HG03378 (cell line): ENCODE measurements at regions not wholly inside any gene's neighbourhood (a gene's known extent, or its start where the extent isn't known, plus 50 kb on each side); places are given as distances from the start of the nearest gene placed in this dataset.
"Not testable (repeated sequence)": the region's sequence is repeated elsewhere in the genome, so short reads cannot be mapped to it uniquely, and the experiment has no call there.

ENCODE experiments used
- ATAC-seq: cut with Tn5 transposase; IDR thresholded peaks from one replicate; pipeline ENCODE4 v1.9.1; 2021; ENCODE audit warnings: mild to moderate bottlenecking, moderate library complexity; ENCODE audit not compliant: unreplicated experiment

- ATAC-seq: no peak
Observed at GRCh38 chr15:100764778-100765466, 114.7 kb upstream of the ALDH1A3 start.

GRCh38 chr15:100765467-100766241, 114.0 kb upstream of the ALDH1A3 start:
- ATAC-seq: no peak

GRCh38 chr15:100766243-100767000, 113.2 kb upstream of the ALDH1A3 start:
- ATAC-seq: no peak

DNA sequence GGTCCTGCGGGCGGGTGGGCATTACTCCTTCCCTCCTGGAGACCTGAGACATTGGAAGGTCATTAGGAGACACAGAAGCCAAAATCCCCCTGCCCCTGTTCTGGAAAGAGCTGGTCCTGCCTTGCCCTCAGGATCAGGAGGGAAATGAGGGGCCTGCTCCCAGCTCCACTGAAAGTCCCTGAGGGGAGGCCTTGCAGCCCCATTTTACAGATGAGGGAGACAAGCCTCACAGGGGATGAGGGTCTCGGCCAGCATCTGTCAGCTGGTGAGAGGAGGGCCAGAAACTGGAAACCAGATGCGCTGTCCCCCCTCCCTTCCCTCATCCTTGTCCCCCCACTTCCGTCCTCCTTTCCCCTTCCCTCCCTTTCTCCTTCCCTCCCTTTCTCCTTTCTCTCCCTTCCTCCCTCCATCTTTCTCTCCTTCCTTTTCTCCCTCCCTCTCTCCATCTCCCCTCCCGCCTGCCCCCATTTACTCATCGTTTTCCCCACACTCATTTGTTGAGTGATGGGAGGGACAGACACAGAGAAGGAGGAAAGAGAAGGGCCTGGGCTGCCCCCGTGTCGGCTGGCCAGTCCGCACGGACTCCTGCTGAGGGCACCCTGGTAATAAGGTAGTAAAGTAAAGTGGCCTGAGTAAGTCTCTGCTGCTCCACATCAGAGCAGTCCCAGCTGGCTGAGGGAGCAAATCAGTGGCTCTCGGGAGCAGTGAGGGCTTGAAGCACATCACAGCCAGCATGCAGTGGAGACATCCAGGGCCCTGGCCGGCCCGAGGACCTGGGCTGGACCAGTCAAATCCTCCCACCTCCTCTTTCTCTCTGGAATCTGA, 112.4 kb upstream of the ALDH1A3 start:
- ATAC-seq: no peak

- no peak for ATAC-seq
Observed at GRCh38 chr15:100768501-100768931, 111.1 kb upstream of the ALDH1A3 start.

GRCh38 chr15:100769043-100769974, 110.3 kb upstream of the ALDH1A3 start:
- ATAC-seq: no peak

- no peak for ATAC-seq
Observed at GRCh38 chr15:100769975-100770340, 109.7 kb upstream of the ALDH1A3 start.

- no peak for ATAC-seq
Observed at GRCh38 chr15:100770661-100771584, 108.7 kb upstream of the ALDH1A3 start.

GRCh38 chr15:100771746-100772145, 107.9 kb upstream of the ALDH1A3 start:
- ATAC-seq: no peak

DNA sequence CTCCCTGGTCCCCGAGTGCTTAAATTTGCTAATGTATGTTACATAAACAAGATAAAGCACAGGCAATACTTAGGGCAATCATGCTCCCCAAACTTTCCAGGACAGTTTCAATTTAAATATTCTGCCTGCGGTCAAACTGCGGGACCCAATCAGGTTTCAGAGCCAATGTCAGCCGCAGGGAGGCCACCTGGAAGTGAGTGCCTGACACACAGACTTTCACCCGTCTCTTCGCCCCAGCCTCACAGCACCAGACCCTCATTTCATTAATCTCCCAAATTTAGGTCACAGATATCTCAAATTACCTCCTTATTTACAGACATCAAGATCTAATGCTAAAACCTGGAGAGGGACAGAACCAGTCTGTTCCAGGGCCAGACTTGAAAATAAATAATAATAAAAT, 107.2 kb upstream of the ALDH1A3 start:
- no peak for ATAC-seq

GRCh38 chr15:100772892-100773520, 106.6 kb upstream of the ALDH1A3 start:
- ATAC-seq: no peak

DNA sequence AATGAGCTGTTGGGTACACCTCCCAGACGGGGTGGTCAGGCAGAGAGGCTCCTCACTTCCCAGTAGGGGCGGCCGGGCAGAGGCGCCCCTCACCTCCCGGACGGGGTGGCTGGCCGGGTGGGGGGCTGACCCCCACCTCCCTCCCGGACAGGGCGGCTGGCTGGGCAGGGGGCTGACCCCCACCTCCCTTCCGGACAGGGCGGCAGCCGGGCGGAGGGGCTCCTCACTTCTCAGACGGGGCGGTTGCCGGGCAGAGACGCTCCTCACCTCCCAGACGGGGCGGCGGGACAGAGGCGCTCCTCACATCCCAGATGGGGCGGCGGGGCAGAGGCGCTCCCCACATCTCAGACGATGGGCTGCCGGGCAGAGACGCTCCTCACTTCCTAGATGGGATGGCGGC, 105.6 kb upstream of the ALDH1A3 start:
- ATAC-seq: not testable (repeated sequence)

DNA sequence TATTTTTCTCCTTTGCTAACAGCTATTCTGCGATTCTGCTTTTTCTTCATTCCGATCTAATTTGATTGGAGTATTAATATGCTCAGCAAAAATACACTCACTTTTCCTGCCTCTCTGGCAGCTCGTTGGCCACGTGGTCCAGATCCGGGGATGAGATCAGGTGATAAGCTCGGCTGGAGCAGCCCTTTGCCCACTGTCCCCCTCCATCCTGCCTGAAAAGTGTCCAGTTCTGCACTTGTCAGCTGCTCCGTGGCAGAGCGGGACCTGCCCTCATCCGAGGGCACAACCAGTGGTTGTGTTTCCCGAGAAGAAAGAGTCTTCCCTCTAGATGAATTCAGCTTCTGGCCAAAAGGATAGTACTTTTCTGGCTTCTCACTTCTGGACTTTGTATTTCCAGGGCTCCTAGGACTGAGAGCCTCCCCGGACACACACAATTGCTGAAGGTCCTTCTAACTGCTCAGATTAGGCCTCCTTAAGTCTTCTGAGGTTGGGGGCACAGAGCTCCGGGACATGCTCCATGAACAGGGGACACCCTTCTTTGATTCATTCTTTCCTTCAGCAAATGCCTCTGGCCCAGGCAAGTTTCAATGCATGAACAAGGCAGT, 103.9 kb upstream of the ALDH1A3 start:
- ATAC-seq: no peak

DNA sequence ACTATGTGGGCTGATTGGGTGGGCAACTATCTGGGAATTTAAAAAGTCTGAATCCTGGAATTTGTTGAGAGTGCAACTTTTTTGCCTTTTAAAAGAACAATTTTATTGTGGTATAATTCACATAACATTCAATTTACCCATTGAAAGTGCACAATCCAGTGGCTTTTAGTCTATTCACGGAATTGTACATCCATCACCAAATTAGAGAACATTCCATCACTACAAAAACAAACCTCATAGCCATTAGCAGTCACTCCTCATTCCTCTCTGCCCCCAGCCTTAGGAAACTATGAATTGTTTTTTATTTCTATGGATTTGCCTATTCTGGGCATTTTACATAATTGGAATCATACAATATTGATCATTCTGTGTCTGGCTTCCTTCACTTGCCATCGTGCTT, 101.8 kb upstream of the ALDH1A3 start:
- no peak for ATAC-seq

DNA sequence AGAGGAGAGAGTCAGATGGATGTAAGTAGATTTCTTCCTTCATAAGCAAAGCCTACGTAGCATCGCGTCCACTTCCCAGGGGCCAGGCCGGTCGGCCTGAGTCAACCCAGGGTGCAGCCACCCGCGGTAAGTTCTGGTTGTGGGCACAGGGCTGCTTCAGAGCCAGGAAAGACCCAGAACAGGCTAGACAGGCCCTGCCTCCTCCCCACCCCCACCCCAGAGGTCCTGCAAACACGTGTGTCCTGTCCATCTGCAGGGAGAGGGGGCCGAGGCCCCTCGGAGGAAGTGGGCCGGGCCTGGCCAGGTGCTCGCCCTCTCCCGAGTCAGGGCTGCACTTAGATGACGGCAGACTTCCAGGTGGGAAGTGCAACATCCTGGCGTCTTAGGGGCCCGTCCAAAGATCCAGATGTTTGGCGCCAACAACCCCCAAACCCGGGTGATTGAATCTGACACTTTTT, 100.8 kb upstream of the ALDH1A3 start:
- ATAC-seq: no peak

DNA sequence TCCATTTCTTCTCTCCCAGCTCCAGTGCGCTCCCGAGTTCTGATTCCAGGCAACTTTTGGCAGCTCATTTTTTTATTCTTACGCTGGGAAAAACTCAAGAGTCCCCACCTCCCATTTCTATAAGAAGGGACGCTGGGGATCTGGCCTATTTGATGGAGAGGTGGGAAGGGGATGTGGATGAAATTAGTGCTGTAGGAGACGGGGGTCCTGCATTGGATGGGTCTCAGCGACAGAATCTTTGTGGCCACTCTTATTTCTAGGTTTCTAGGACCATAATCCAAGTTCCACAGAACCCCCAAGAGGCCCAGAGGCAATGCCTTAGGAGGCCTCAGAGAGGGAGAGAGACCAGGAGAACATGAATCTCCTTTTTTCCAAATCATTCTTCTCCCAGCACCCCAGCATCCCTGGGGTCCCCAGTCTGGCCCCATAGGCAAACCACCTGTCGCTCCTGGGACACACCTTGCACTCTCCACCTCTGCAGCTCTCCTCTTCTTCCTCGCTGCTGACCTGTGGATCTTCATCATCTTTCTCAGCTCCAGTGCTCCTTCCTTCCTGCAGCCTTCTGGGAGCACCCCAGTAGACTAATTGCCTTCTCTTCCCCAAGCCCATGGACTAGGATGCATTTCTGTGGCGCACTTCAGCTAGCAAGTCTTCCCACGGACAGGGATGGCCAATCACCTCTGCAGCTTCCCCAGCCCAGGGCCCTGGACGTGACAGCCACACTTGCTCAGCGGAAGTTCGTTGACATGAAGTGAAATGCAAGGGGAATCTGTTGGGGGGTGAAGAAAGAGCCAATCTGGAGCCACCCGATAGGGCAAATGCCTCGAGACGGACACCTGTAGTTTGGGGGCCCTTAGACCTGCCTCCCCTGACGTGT, 100.1 kb upstream of the ALDH1A3 start:
- no peak for ATAC-seq
